Colonic mucosa (tissue), 4 donors: ENCODE measurements at regions not wholly inside any gene's neighbourhood (a gene's known extent, or its start where the extent isn't known, plus 50 kb on each side); places are given as distances from the start of the nearest gene placed in this dataset.

ENCODE experiments used
- DNase-seq: peaks from one replicate; pipeline ENCODE4 v3.0.0-alpha.2; 2020
- H3K27ac ChIP-seq: fragments of 200-600 bp; one replicate; pipeline ENCODE4 v1.8.0; 2021
- H3K27me3 ChIP-seq: fragments of 200-600 bp; one replicate; pipeline ENCODE4 v1.8.0; 2021
- H3K36me3 ChIP-seq: fragments of 200-600 bp; one replicate; pipeline ENCODE4 v1.8.0; 2021
- H3K4me1 ChIP-seq: fragments of 200-600 bp; one replicate; pipeline ENCODE4 v1.8.0; 2021; ENCODE audit warnings: mild to moderate bottlenecking
- H3K4me3 ChIP-seq: fragments of 200-600 bp; one replicate; pipeline ENCODE4 v1.8.0; 2021
- H3K9ac ChIP-seq, 2 donors: one replicate each; pipeline ENCODE4 v1.7.0; 2013; ENCODE audit warnings: control low read depth in 2 of 2, low read depth in 2 of 2, low read length in 2 of 2
- H3K9me3 ChIP-seq: fragments of 200-600 bp; one replicate; pipeline ENCODE4 v1.8.0; 2021
- CTCF ChIP-seq: fragments of 200-600 bp; IDR thresholded peaks from one replicate; pipeline ENCODE4 v1.8.0; 2022; ENCODE audit warnings: antibody characterized with exemption, mild to moderate bottlenecking
- intact Hi-C: fragments of 100-400 bp; cut with DNase I; formaldehyde crosslinking; loops from one replicate; pipeline ENCODE4 v1.14.1; 2022
- donor health status: healthy.
- donor health status: DM: no; HTN: no; CAD: no.
- donor health status: DM: no; HTN: no; CAD: no.

DNA sequence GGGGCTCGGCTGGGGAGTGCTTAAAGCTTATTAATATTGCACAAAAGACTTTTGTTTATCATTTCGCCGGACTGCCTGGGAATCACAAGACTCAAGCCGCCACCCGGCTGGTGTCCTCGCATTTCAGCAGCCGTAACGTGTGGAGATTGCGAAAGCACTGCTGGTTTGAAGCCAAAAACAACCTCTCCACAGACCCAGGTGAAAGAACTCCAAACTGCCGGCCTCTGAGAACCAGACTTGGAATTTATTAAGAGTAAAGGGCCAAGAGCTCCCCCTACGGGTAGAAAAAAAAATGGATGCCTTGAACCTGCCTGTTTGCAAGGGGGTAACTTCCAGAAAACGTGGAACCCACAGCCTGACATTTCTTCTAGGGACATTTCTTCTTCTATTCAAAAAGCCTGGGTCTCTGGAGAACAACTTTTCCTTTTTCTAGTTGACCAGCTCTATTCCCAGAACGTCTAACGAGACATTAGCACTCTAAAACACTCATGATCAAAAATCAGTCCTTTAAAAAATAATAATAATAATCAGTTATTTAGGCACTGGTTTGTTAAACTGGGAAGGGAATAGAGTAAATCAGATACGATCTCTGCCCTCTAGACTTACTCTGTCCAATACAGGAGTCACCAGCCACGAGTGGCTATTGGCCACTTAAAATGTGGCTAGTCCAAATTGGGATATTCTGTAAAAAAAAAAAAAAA is 216.3 kb downstream of the C1D start:
- H3K4me1 ChIP-seq, result no peaks in the 10 kb centered on the region
- peak; percentile 82 for DNase-seq
- H3K9ac ChIP-seq, result no peak overlapping the region
- H3K4me3 ChIP-seq, result no peak overlapping the region
- intact Hi-C loops, result loop anchor here (10.0 kb wide), 2 partner anchors 1262 to 1422 kb away; no protein-coding TSS in a partner anchor
- no peaks in the 10 kb centered on the region for H3K36me3 ChIP-seq
- H3K27ac ChIP-seq, result no peak overlapping the region
- no peaks in the 10 kb centered on the region for H3K9me3 ChIP-seq
- TF ChIP-seq CTCF, result peak; percentile 74
- no peaks in the 10 kb centered on the region for H3K27me3 ChIP-seq

DNA sequence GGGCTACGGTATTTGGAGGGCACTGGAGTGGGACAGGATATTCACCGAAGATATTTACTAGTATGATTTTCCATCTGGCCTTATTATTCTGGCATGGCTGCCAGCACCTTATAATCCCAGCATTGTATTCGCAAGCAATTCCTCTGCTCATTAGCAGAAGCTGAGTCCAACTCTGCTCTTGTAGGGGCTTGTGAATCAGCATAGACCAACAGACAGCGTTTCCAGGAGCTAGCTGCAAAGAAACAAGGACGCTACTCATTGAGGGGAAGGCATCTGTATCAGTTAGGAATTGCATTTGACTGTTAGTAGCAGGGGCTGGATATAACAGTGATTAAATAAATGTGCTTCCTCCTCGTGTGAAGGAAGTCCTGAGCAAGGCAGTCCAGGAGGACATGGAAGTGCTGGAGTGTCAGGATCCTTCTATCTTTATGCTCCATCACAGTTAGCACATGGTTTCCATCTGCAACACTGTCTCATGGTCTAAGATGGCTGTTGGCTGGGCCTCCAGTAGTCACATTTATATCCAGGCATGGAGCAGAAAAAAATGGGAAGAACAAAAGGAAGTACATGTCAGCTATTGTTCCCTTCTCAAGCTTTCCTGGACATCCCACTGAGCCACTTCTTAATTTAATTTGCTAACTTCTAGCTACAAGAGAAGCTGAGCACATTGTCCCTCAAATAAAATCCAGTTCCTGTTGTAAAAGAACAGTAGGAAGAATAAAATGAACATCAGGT is 214.1 kb downstream of the C1D start:
- H3K27me3 ChIP-seq, result no peaks in the 10 kb centered on the region
- intact Hi-C loops, result loop anchor here (10.0 kb wide), 2 partner anchors 1264 to 1424 kb away; no protein-coding TSS in a partner anchor
- H3K4me3 ChIP-seq, result no peak overlapping the region
- H3K4me1 ChIP-seq, result no peaks in the 10 kb centered on the region
- no peak for TF ChIP-seq CTCF
- DNase-seq, result no peak
- H3K36me3 ChIP-seq, result no peaks in the 10 kb centered on the region
- no peaks in the 10 kb centered on the region for H3K9me3 ChIP-seq
- H3K27ac ChIP-seq, result no peak overlapping the region
- no peak overlapping the region for H3K9ac ChIP-seq

DNA sequence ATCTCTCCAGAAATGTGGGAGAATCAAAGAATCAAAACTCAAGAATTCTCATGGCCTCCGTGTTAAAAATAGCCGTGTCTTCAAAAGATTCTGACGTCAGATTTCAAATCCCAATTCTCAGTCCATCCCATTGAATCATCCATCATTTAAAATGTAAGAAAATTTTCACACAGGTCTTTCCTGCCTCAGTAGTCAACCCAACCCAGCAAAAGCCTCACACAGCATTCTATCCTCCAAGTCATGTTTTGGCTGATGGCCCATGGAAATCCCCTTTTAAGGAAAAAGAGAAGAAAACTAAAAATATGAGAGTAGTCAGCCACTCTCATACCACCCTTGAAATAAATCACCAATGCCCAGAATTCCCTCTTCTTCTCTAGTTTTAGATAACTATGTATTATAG is 211.8 kb downstream of the C1D start:
- Histone ChIP-seq H3K36me3 (no peaks in the 10 kb centered on the region), H3K4me1 (no peaks in the 10 kb centered on the region), H3K9me3 (no peaks in the 10 kb centered on the region), H3K4me3 (no peak overlapping the region), H3K27ac (no peak overlapping the region), H3K9ac (no peak overlapping the region), H3K27me3 (no peaks in the 10 kb centered on the region)
- TF ChIP-seq CTCF, result no peak
- DNase-seq, result no peak
- intact Hi-C loops, result no loop called here

GRCh38 chr2:67851956-67852824 is 210.6 kb downstream of the C1D start:
- Histone ChIP-seq H3K27ac (no peak overlapping the region), H3K27me3 (no peaks in the 10 kb centered on the region), H3K4me1 (no peaks in the 10 kb centered on the region), H3K9me3 (no peaks in the 10 kb centered on the region), H3K36me3 (no peaks in the 10 kb centered on the region), H3K9ac (no peak overlapping the region), H3K4me3 (no peak overlapping the region)
- no peak for TF ChIP-seq CTCF
- DNase-seq, result no peak
- intact Hi-C loops, result no loop called here

DNA sequence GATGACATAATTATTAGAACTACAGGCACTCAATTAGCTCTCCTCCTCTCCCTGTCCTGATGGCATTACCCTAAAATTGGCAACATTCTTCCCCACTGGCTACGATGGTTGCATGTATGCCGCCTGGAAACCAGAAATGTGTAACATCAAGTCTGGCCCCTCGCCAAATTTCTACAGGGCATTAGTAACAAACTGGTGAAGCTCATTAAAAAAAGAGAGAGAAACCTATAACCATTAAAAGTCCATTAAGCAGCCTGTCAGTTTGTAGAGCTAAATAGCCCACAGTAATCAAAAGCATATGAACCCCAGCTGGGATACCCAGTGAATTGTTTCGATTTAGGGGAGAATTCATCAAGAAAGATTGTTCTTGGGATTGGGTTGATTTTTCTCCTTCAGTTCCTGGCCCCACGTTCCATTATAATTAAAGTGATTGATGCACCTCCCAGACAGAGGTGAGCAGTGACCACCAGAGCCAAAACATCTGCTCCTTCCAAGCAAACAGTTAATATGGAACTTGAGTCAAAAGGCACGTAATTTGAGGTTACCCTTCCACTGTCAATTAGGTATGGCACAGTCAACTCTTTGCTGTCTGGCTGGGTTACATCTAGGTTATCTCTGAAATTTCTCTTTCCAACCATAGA is 208.6 kb downstream of the C1D start:
- DNase-seq, result no peak
- H3K9ac ChIP-seq, result no peak overlapping the region
- no peak overlapping the region for H3K4me3 ChIP-seq
- no peak overlapping the region for H3K27ac ChIP-seq
- intact Hi-C loops, result no loop called here
- H3K27me3 ChIP-seq, result no peaks in the 10 kb centered on the region
- H3K36me3 ChIP-seq, result no peaks in the 10 kb centered on the region
- H3K9me3 ChIP-seq, result no peaks in the 10 kb centered on the region
- TF ChIP-seq CTCF, result no peak
- no peaks in the 10 kb centered on the region for H3K4me1 ChIP-seq
